HEK293 (cell line): ENCODE measurements at regions not wholly inside any gene's neighbourhood (a gene's known extent, or its start where the extent isn't known, plus 50 kb on each side); places are given as distances from the start of the nearest gene placed in this dataset.

Experiments used
- CTCF ChIA-PET: fragments of 350-600 bp; formaldehyde crosslinking; extraction: SDS; loops from one replicate; lab custom pipeline; 2021; ENCODE audit warnings: antibody characterized with exemption; lab: Yijun Ruan, JAX
- POLR2A ChIA-PET: fragments of 300-600 bp; formaldehyde crosslinking; extraction: SDS; loops from one replicate; lab custom pipeline; 2020; ENCODE audit warnings: antibody characterized with exemption, inconsistent platforms; lab: Yijun Ruan, JAX
- H3K27ac ChIP-seq: fragments of 200-500 bp; sonication (Bioruptor generic); 2 replicates; pipeline ENCODE4 v1.5.1; 2014; ENCODE audit warnings: low read depth, low read length, control low read depth, inconsistent platforms; ENCODE audit errors: extremely low read depth
- H3K36me3 ChIP-seq, 2 experiments: fragments of 200-500 bp in 1 of 2; sonication (Bioruptor generic) in 1 of 2; 1 replicate in 1 of 2; 2 replicates in 1 of 2; pipeline ENCODE4 v1.5.1; 2014 to 2017; ENCODE audit warnings: inconsistent platforms in 2 of 2, low read length in 2 of 2; ENCODE audit not compliant: control insufficient read depth in 2 of 2, insufficient read depth in 1 of 2
- H3K4me1 ChIP-seq: fragments of 200-500 bp; sonication (Bioruptor generic); 2 replicates; pipeline ENCODE4 v1.5.1; 2014; ENCODE audit warnings: mild to moderate bottlenecking, low read length, inconsistent platforms; ENCODE audit not compliant: control insufficient read depth, insufficient read depth
- H3K4me3 ChIP-seq: 2 replicates; pipeline ENCODE4 v1.5.1; 2011; ENCODE audit warnings: low read depth, mild to moderate bottlenecking, control low read depth, low read length, moderate library complexity
- H3K9me3 ChIP-seq: fragments of 200-500 bp; sonication (Bioruptor generic); 2 replicates; pipeline ENCODE4 v1.5.1; 2014; ENCODE audit warnings: low read depth, low read length, inconsistent platforms; ENCODE audit not compliant: control insufficient read depth, insufficient read depth
- BCL11B ChIP-seq: fragments of 450-650 bp; formaldehyde crosslinking; IDR thresholded peaks from 2 replicates; pipeline ENCODE4 v1.5.1; 2016; ENCODE audit warnings: low read depth, missing biosample characterization, missing genetic modification characterization
- KLF1 ChIP-seq: fragments of 450-650 bp; formaldehyde crosslinking; IDR thresholded peaks from 2 replicates; pipeline ENCODE4 v1.5.1; 2016; ENCODE audit warnings: missing biosample characterization, missing genetic modification characterization
- KLF16 ChIP-seq: fragments of 450-650 bp; formaldehyde crosslinking; IDR thresholded peaks from 2 replicates; pipeline ENCODE4 v1.5.1; 2017; ENCODE audit warnings: missing biosample characterization, missing genetic modification characterization
- KLF17 ChIP-seq: fragments of 450-650 bp; formaldehyde crosslinking; IDR thresholded peaks from 2 replicates; pipeline ENCODE4 v1.5.1; 2016; ENCODE audit warnings: missing biosample characterization, missing genetic modification characterization
- PRDM1 ChIP-seq: fragments of 450-650 bp; formaldehyde crosslinking; IDR thresholded peaks from 2 replicates; pipeline ENCODE4; 2016; ENCODE audit warnings: missing biosample characterization, missing genetic modification characterization
- PRDM10 ChIP-seq: fragments of 450-650 bp; formaldehyde crosslinking; IDR thresholded peaks from 2 replicates; pipeline ENCODE4 v1.5.1; 2016; ENCODE audit warnings: missing biosample characterization, missing genetic modification characterization
- SCRT1 ChIP-seq: fragments of 450-650 bp; formaldehyde crosslinking; IDR thresholded peaks from 2 replicates; pipeline ENCODE4 v1.5.1; 2016; ENCODE audit warnings: missing biosample characterization, missing genetic modification characterization, borderline replicate concordance
- SP7 ChIP-seq: fragments of 450-650 bp; formaldehyde crosslinking; IDR thresholded peaks from 2 replicates; pipeline ENCODE4 v1.5.1; 2016; ENCODE audit warnings: missing biosample characterization, missing genetic modification characterization
- ZBTB11 ChIP-seq: fragments of 450-650 bp; formaldehyde crosslinking; conservative IDR thresholded peaks from 2 replicates; pipeline ENCODE4 v1.5.1; 2016; ENCODE audit warnings: low read depth, missing biosample characterization, missing genetic modification characterization
- ZBTB48 ChIP-seq: fragments of 450-650 bp; formaldehyde crosslinking; IDR thresholded peaks from 2 replicates; pipeline ENCODE4 v1.5.1; 2016; ENCODE audit warnings: missing biosample characterization, missing genetic modification characterization
- ZFP3 ChIP-seq: fragments of 450-650 bp; formaldehyde crosslinking; IDR thresholded peaks from 2 replicates; pipeline ENCODE4 v1.5.1; 2016; ENCODE audit warnings: low read depth, missing biosample characterization, missing genetic modification characterization
- ZFP37 ChIP-seq: fragments of 450-650 bp; formaldehyde crosslinking; IDR thresholded peaks from 2 replicates; pipeline ENCODE4 v1.5.1; 2016; ENCODE audit warnings: missing biosample characterization, missing genetic modification characterization
- ZNF19 ChIP-seq: fragments of 450-650 bp; formaldehyde crosslinking; IDR thresholded peaks from 2 replicates; pipeline ENCODE4; 2016; ENCODE audit warnings: missing biosample characterization, missing genetic modification characterization, low read depth
- ZNF211 ChIP-seq: fragments of 450-650 bp; formaldehyde crosslinking; IDR thresholded peaks from 2 replicates; pipeline ENCODE4 v1.5.1; 2016; ENCODE audit warnings: low read depth, missing biosample characterization, missing genetic modification characterization
- ZNF239 ChIP-seq: fragments of 450-650 bp; formaldehyde crosslinking; IDR thresholded peaks from 2 replicates; pipeline ENCODE4 v1.5.1; 2016; ENCODE audit warnings: missing biosample characterization, missing genetic modification characterization
- ZNF292 ChIP-seq: fragments of 450-650 bp; formaldehyde crosslinking; IDR thresholded peaks from 2 replicates; pipeline ENCODE4 v1.5.1; 2016; ENCODE audit warnings: low read depth, missing biosample characterization, missing genetic modification characterization, borderline replicate concordance
- ZNF350 ChIP-seq: fragments of 450-650 bp; formaldehyde crosslinking; IDR thresholded peaks from 2 replicates; pipeline ENCODE4 v1.5.0; 2017; ENCODE audit warnings: missing biosample characterization, mild to moderate bottlenecking, missing genetic modification characterization
- ZNF394 ChIP-seq: fragments of 450-650 bp; formaldehyde crosslinking; IDR thresholded peaks from 2 replicates; pipeline ENCODE4 v1.5.1; 2016; ENCODE audit warnings: missing biosample characterization, missing genetic modification characterization, mild to moderate bottlenecking, moderate library complexity, borderline replicate concordance
- ZNF433 ChIP-seq: fragments of 450-650 bp; formaldehyde crosslinking; IDR thresholded peaks from 2 replicates; pipeline ENCODE4 v1.5.1; 2016; ENCODE audit warnings: missing biosample characterization, missing genetic modification characterization, low read depth
- ZNF48 ChIP-seq: fragments of 450-650 bp; formaldehyde crosslinking; IDR thresholded peaks from 2 replicates; pipeline ENCODE4 v1.5.1; 2016; ENCODE audit warnings: missing biosample characterization, missing genetic modification characterization
- ZNF488 ChIP-seq: fragments of 450-650 bp; formaldehyde crosslinking; IDR thresholded peaks from 2 replicates; pipeline ENCODE4 v1.5.1; 2016; ENCODE audit warnings: missing biosample characterization, missing genetic modification characterization
- ZNF571 ChIP-seq: fragments of 450-650 bp; formaldehyde crosslinking; IDR thresholded peaks from 2 replicates; pipeline ENCODE4 v1.5.0; 2017; ENCODE audit warnings: missing biosample characterization, missing genetic modification characterization
- ZNF623 ChIP-seq: fragments of 450-650 bp; formaldehyde crosslinking; IDR thresholded peaks from 2 replicates; pipeline ENCODE4 v1.5.1; 2016; ENCODE audit warnings: missing biosample characterization, missing genetic modification characterization
- ZNF776 ChIP-seq: fragments of 450-650 bp; formaldehyde crosslinking; IDR thresholded peaks from 2 replicates; pipeline ENCODE4 v1.5.0; 2017; ENCODE audit warnings: missing biosample characterization, missing genetic modification characterization, borderline replicate concordance
- ZNF785 ChIP-seq: fragments of 450-650 bp; formaldehyde crosslinking; IDR thresholded peaks from 2 replicates; pipeline ENCODE4 v1.5.1; 2016; ENCODE audit warnings: missing biosample characterization, missing genetic modification characterization
- ZSCAN4 ChIP-seq: fragments of 450-650 bp; formaldehyde crosslinking; IDR thresholded peaks from 2 replicates; pipeline ENCODE4 v1.5.1; 2017; ENCODE audit warnings: missing biosample characterization, missing genetic modification characterization

- POLR2A ChIA-PET = no interaction called here
- no peaks in the 10 kb centered on the region for H3K4me1 ChIP-seq
- H3K27ac ChIP-seq = no peak overlapping the region
- CTCF ChIA-PET = interaction anchor here (0.7 kb wide), 1 partner anchor 95 kb away, joined by 3 read pairs; no protein-coding TSS in a partner anchor
- no peak overlapping the region for H3K4me3 ChIP-seq
- no peaks in the 10 kb centered on the region for H3K9me3 ChIP-seq
- H3K36me3 ChIP-seq = no peaks in the 10 kb centered on the region
- TF ChIP-seq ZNF776 (tag by site-specific recombination) = no peak
- TF ChIP-seq KLF16 (tag by site-specific recombination) = no peak
- TF ChIP-seq ZNF19 (tag by site-specific recombination) = no peak
- TF ChIP-seq ZNF292 (tag by site-specific recombination) = no peak
- no peak for TF ChIP-seq ZNF785 (tag by site-specific recombination)
- no peak for TF ChIP-seq ZNF571
- TF ChIP-seq ZBTB11 (tag by site-specific recombination) = no peak
- no peak for TF ChIP-seq SCRT1
- TF ChIP-seq ZFP37 = no peak
- TF ChIP-seq ZNF433 (tag by site-specific recombination) = no peak
- no peak for TF ChIP-seq ZBTB48 (tag by site-specific recombination)
- TF ChIP-seq ZNF48 (tag by site-specific recombination) = no peak
- no peak for TF ChIP-seq ZNF488 (tag by site-specific recombination)
- no peak for TF ChIP-seq ZSCAN4 (tag by site-specific recombination)
Measured at GRCh38 chr11:26229257-26229656, 102.7 kb upstream of the ANO3 start.

- Histone ChIP-seq H3K9me3 (no peaks in the 10 kb centered on the region), H3K27ac (no peak overlapping the region), H3K4me1 (no peaks in the 10 kb centered on the region), H3K36me3 (no peaks in the 10 kb centered on the region), H3K4me3 (no peak overlapping the region)
- CTCF ChIA-PET = no interaction called here
- TF ChIP-seq PRDM10 (tag by site-specific recombination) = no peak
- TF ChIP-seq ZNF350 = no peak
- TF ChIP-seq ZNF239 (tag by site-specific recombination) = no peak
- TF ChIP-seq BCL11B = no peak
- TF ChIP-seq KLF17 (tag by site-specific recombination) = no peak
- no peak for TF ChIP-seq SP7 (tag by site-specific recombination)
- TF ChIP-seq ZFP3 = no peak
- no peak for TF ChIP-seq ZNF623
- no peak for TF ChIP-seq ZNF211
- no peak for TF ChIP-seq KLF1 (tag by site-specific recombination)
- no peak for TF ChIP-seq ZNF394 (tag by site-specific recombination)
- TF ChIP-seq PRDM1 (tag by site-specific recombination) = no peak
- POLR2A ChIA-PET = no interaction called here
Measured at GRCh38 chr11:26229981-26230380, 101.9 kb upstream of the ANO3 start.
